ENCODE measurements at regions not wholly inside any gene's neighbourhood (a gene's known extent, or its start where the extent isn't known, plus 50 kb on each side); places are given as distances from the start of the nearest gene placed in this dataset.

DNA sequence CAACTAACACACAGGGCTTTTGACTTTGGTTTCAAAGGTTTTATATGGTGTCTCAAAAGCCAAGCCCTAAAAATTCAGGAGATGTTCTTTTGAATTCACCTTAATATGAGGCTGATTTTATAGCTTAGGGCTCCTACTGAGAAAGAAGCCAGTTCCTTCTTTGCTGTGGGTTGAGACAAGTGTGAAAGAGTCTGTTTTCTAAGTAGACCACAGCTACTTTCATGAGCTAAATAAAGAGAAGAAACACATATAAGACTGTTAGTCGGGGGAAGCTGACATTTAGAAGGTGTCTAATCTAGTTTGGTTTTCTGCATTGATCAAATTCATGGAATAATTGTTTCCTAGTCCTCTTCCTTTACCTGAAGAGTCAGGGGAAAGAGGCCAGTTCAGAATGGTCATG, 332.1 kb upstream of the CELF2 start:
- H3K9ac ChIP-seq (ENCODE audit: low read length) = no peak overlapping the region
- H3K4me2 ChIP-seq (ENCODE audit: low read length) = no peak overlapping the region
- H2AK5ac ChIP-seq (ENCODE audit: low read length) = no peak overlapping the region
- H4K8ac ChIP-seq (ENCODE audit: low read depth, low read length) = no peak overlapping the region
- H3K36me3 ChIP-seq (ENCODE audit: control insufficient read depth in 1 of 2, insufficient read depth in 2 of 2, low read length in 2 of 2) = no peaks in the 10 kb centered on the region
- no peak overlapping the region for H2BK5ac ChIP-seq (ENCODE audit: low read depth, low read length, poor library complexity)
- no peak overlapping the region for H4K91ac ChIP-seq (ENCODE audit: low read depth, low read length)
- no peak overlapping the region for H2AFZ ChIP-seq (ENCODE audit: insufficient read depth, low read length, poor library complexity)
- H3K4me3 ChIP-seq (ENCODE audit: low read depth, low read length) = no peak overlapping the region
- H3K23ac ChIP-seq (ENCODE audit: low read length) = no peak overlapping the region
- H3K18ac ChIP-seq (ENCODE audit: low read length) = no peak overlapping the region
- H3K27me3 ChIP-seq (ENCODE audit: insufficient read depth, low read length) = no peaks in the 10 kb centered on the region
- DNase-seq = no peak
- H3K4me1 ChIP-seq (ENCODE audit: control insufficient read depth in 1 of 2, insufficient read depth in 2 of 2, low read length in 2 of 2) = no peaks in the 10 kb centered on the region
- no peaks in the 10 kb centered on the region for H3K9me3 ChIP-seq (ENCODE audit: insufficient read depth, low read depth, low read length)
- H2BK12ac ChIP-seq (ENCODE audit: low read length) = no peak overlapping the region
- no peak overlapping the region for H3K4ac ChIP-seq (ENCODE audit: low read depth, low read length)
- H2BK120ac ChIP-seq (ENCODE audit: insufficient read depth, low read length, poor library complexity) = no peak overlapping the region
- no peaks in the 10 kb centered on the region for H3K79me2 ChIP-seq (ENCODE audit: control insufficient read depth, insufficient read depth, low read length, poor library complexity)
- no peaks in the 10 kb centered on the region for H3K79me1 ChIP-seq (ENCODE audit: low read length)
- H4K12ac ChIP-seq (ENCODE audit: low read depth, low read length) = no peak overlapping the region
- no CpG with 5 or more reads among the region's 1 CpG for WGBS (ENCODE audit: extremely low coverage, insufficient coverage, insufficient read length)
- H3K27ac ChIP-seq (ENCODE audit: low read depth, low read length) = no peak overlapping the region
- H3K14ac ChIP-seq (ENCODE audit: low read length) = no peak overlapping the region

DNA sequence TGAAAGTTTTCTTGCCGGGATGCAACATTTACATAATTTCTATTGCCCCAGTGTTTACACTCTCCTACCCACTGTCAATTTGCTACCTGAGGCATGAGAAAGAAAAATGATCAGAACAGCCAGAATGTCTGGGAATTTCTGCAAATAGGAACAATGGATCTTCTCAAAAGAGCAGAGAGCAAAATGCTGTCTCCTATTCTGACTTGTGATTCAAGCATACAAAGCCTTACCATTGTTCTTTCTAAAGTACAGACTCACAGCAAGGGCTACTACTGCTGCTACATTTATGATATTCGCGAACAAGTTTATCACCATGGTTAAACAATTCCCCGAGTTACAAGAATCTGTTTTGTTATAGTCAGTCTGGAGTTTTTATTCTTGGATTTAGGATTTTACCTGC, 329.9 kb upstream of the CELF2 start:
- no peak for DNase-seq
- no peak overlapping the region for H3K4me3 ChIP-seq (ENCODE audit: low read depth, low read length)
- H3K4me1 ChIP-seq (ENCODE audit: control insufficient read depth in 1 of 2, insufficient read depth in 2 of 2, low read length in 2 of 2) = no peaks in the 10 kb centered on the region
- no peak overlapping the region for H2BK120ac ChIP-seq (ENCODE audit: insufficient read depth, low read length, poor library complexity)
- no peak overlapping the region for H3K4ac ChIP-seq (ENCODE audit: low read depth, low read length)
- no peak overlapping the region for H2BK5ac ChIP-seq (ENCODE audit: low read depth, low read length, poor library complexity)
- H3K27ac ChIP-seq (ENCODE audit: low read depth, low read length) = no peak overlapping the region
- no peak overlapping the region for H4K91ac ChIP-seq (ENCODE audit: low read depth, low read length)
- H3K36me3 ChIP-seq (ENCODE audit: control insufficient read depth in 1 of 2, insufficient read depth in 2 of 2, low read length in 2 of 2) = no peaks in the 10 kb centered on the region
- H3K4me2 ChIP-seq (ENCODE audit: low read length) = peak overlapping the region; percentile 20
- no peak overlapping the region for H2BK12ac ChIP-seq (ENCODE audit: low read length)
- H3K23ac ChIP-seq (ENCODE audit: low read length) = no peak overlapping the region
- H3K18ac ChIP-seq (ENCODE audit: low read length) = no peak overlapping the region
- no peak overlapping the region for H2AK5ac ChIP-seq (ENCODE audit: low read length)
- no peaks in the 10 kb centered on the region for H3K79me2 ChIP-seq (ENCODE audit: control insufficient read depth, insufficient read depth, low read length, poor library complexity)
- no CpG with 5 or more reads among the region's 4 CpGs for WGBS (ENCODE audit: extremely low coverage, insufficient coverage, insufficient read length)
- H3K14ac ChIP-seq (ENCODE audit: low read length) = no peak overlapping the region
- no peak overlapping the region for H2AFZ ChIP-seq (ENCODE audit: insufficient read depth, low read length, poor library complexity)
- no peak overlapping the region for H3K9ac ChIP-seq (ENCODE audit: low read length)
- no peaks in the 10 kb centered on the region for H3K9me3 ChIP-seq (ENCODE audit: insufficient read depth, low read depth, low read length)
- no peak overlapping the region for H4K12ac ChIP-seq (ENCODE audit: low read depth, low read length)
- H3K79me1 ChIP-seq (ENCODE audit: low read length) = no peaks in the 10 kb centered on the region
- H4K8ac ChIP-seq (ENCODE audit: low read depth, low read length) = no peak overlapping the region
- no peaks in the 10 kb centered on the region for H3K27me3 ChIP-seq (ENCODE audit: insufficient read depth, low read length)

GRCh38 chr10:10699427-10699826, 318.2 kb upstream of the CELF2 start:
- no peak overlapping the region for H2AFZ ChIP-seq (ENCODE audit: insufficient read depth, low read length, poor library complexity)
- H3K36me3 ChIP-seq (ENCODE audit: control insufficient read depth in 1 of 2, insufficient read depth in 2 of 2, low read length in 2 of 2) = no peaks in the 10 kb centered on the region
- H3K4me1 ChIP-seq (ENCODE audit: control insufficient read depth in 1 of 2, insufficient read depth in 2 of 2, low read length in 2 of 2) = peaks cover 0 to 2% of the 10 kb centered on the region in 2 experiments
- no peak overlapping the region for H2BK5ac ChIP-seq (ENCODE audit: low read depth, low read length, poor library complexity)
- H4K12ac ChIP-seq (ENCODE audit: low read depth, low read length) = no peak overlapping the region
- H3K23ac ChIP-seq (ENCODE audit: low read length) = no peak overlapping the region
- H3K4me2 ChIP-seq (ENCODE audit: low read length) = no peak overlapping the region
- no peak overlapping the region for H3K27ac ChIP-seq (ENCODE audit: low read depth, low read length)
- H3K18ac ChIP-seq (ENCODE audit: low read length) = no peak overlapping the region
- H3K14ac ChIP-seq (ENCODE audit: low read length) = no peak overlapping the region
- no peak overlapping the region for H2BK120ac ChIP-seq (ENCODE audit: insufficient read depth, low read length, poor library complexity)
- no peak overlapping the region for H4K91ac ChIP-seq (ENCODE audit: low read depth, low read length)
- DNase-seq = no peak
- no peak overlapping the region for H3K4me3 ChIP-seq (ENCODE audit: low read depth, low read length)
- WGBS (ENCODE audit: extremely low coverage, insufficient coverage, insufficient read length) = no CpG with 5 or more reads among the region's 3 CpGs
- H3K9me3 ChIP-seq (ENCODE audit: insufficient read depth, low read depth, low read length) = no peaks in the 10 kb centered on the region
- no peak overlapping the region for H4K8ac ChIP-seq (ENCODE audit: low read depth, low read length)
- no peaks in the 10 kb centered on the region for H3K27me3 ChIP-seq (ENCODE audit: insufficient read depth, low read length)
- no peak overlapping the region for H3K4ac ChIP-seq (ENCODE audit: low read depth, low read length)
- no peaks in the 10 kb centered on the region for H3K79me2 ChIP-seq (ENCODE audit: control insufficient read depth, insufficient read depth, low read length, poor library complexity)
- no peaks in the 10 kb centered on the region for H3K79me1 ChIP-seq (ENCODE audit: low read length)
- no peak overlapping the region for H2AK5ac ChIP-seq (ENCODE audit: low read length)
- no peak overlapping the region for H2BK12ac ChIP-seq (ENCODE audit: low read length)
- H3K9ac ChIP-seq (ENCODE audit: low read length) = no peak overlapping the region

GRCh38 chr10:10701084-10701611, 316.5 kb upstream of the CELF2 start:
- Histone ChIP-seq H3K9ac (ENCODE audit: low read length) (no peak overlapping the region), H2AK5ac (ENCODE audit: low read length) (no peak overlapping the region), H4K91ac (ENCODE audit: low read depth, low read length) (no peak overlapping the region), H3K4me1 (ENCODE audit: control insufficient read depth in 1 of 2, insufficient read depth in 2 of 2, low read length in 2 of 2) (peaks cover 0 to 2% of the 10 kb centered on the region in 2 experiments), H3K4me3 (ENCODE audit: low read depth, low read length) (no peak overlapping the region), H3K27ac (ENCODE audit: low read depth, low read length) (no peak overlapping the region), H2BK5ac (ENCODE audit: low read depth, low read length, poor library complexity) (no peak overlapping the region), H3K4ac (ENCODE audit: low read depth, low read length) (no peak overlapping the region), H3K79me2 (ENCODE audit: control insufficient read depth, insufficient read depth, low read length, poor library complexity) (no peaks in the 10 kb centered on the region), H3K9me3 (ENCODE audit: insufficient read depth, low read depth, low read length) (no peaks in the 10 kb centered on the region), H3K79me1 (ENCODE audit: low read length) (no peaks in the 10 kb centered on the region), H3K27me3 (ENCODE audit: insufficient read depth, low read length) (no peaks in the 10 kb centered on the region), H3K4me2 (ENCODE audit: low read length) (no peak overlapping the region), H3K36me3 (ENCODE audit: control insufficient read depth in 1 of 2, insufficient read depth in 2 of 2, low read length in 2 of 2) (no peaks in the 10 kb centered on the region), H3K14ac (ENCODE audit: low read length) (no peak overlapping the region), H4K8ac (ENCODE audit: low read depth, low read length) (no peak overlapping the region), H2BK12ac (ENCODE audit: low read length) (no peak overlapping the region), H2BK120ac (ENCODE audit: insufficient read depth, low read length, poor library complexity) (no peak overlapping the region), H2AFZ (ENCODE audit: insufficient read depth, low read length, poor library complexity) (no peak overlapping the region), H3K23ac (ENCODE audit: low read length) (no peak overlapping the region), H4K12ac (ENCODE audit: low read depth, low read length) (no peak overlapping the region), H3K18ac (ENCODE audit: low read length) (no peak overlapping the region)
- DNase-seq = no peak
- WGBS (ENCODE audit: extremely low coverage, insufficient coverage, insufficient read length) = no CpG with 5 or more reads among the region's 5 CpGs
